ENCODE measurements at regions not wholly inside any gene's neighbourhood (a gene's known extent, or its start where the extent isn't known, plus 50 kb on each side); places are given as distances from the start of the nearest gene placed in this dataset.
"Not testable (repeated sequence)": the region's sequence is repeated elsewhere in the genome, so short reads cannot be mapped to it uniquely, and the experiment has no call there.

GRCh38 chr13:22955147-22955546 lies 225.6 kb upstream of the SGCG start:
- not testable (repeated sequence) for DNase-seq (ENCODE audit: low spot score); FAIRE-seq

- DNase-seq (ENCODE audit: low spot score) = not testable (repeated sequence)
Observed at GRCh38 chr13:22956456-22957115, 224.2 kb upstream of the SGCG start.

DNA sequence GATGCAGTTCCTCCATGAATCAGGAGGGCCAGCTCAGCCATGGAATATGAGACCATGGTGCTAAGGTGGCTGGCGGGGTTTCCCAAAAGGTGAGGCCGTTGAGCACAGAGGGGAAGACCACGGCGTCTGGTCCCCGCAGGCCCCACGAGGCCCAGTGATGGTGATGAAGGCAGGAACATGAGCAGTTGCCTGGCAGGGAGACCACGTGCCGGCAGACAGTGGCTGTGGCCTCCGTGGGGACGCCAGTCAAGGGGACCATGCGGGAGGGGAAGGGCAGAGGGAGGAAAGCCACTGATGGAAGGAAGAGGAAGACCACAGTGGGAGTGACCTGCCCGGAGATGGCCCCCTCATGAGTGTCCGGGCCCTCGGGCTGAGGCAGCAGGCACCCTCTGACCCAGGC lies 220.9 kb upstream of the SGCG start:
- DNase-seq (ENCODE audit: low spot score); FAIRE-seq: not testable (repeated sequence)

More at GRCh38 chr13:22956456-22957115, 224.2 kb upstream of the SGCG start:
- not testable (repeated sequence) for FAIRE-seq

- FAIRE-seq (no peak), DNase-seq (ENCODE audit: low spot score) (no peak)
Observed at GRCh38 chr13:22960827-22961226, 220.0 kb upstream of the SGCG start.

GRCh38 chr13:22961342-22961741 lies 219.4 kb upstream of the SGCG start:
- FAIRE-seq; DNase-seq (ENCODE audit: low spot score): not testable (repeated sequence)

DNA sequence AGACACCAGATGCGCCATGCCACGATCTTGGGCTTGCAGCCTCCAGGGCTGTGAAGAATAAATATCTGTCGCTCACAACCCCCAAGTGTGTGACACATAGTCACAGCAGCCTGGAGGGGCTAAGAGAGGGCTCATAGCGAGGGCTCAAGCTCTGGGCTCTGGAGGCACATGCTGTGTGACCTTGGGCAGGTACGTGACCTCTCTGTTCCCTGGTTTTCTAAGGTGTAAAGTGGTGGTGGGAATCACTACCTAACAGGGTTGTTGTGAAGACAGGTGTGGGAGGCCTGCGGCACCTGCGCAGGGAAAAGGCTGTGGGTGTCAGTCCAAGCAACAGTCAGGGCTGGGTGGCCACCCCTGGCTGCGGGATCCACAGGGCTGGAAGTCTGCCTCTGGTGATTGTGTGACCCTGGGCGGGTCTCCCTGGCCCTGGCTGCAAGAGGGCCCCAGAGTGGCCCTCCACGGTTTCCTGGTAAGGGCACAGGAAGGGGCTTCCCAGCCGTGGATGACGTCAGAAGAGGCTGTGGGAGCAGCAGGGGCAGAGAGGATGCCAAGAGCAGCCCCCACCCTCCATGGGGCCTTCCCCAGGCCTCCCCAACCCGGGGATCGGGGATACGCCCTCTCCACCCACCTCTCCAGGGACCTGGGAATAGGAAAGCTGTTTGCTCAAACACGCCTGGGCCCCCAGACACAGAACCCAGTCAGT lies 218.8 kb upstream of the SGCG start:
- DNase-seq (ENCODE audit: low spot score) (no peak), FAIRE-seq (no peak)

DNA sequence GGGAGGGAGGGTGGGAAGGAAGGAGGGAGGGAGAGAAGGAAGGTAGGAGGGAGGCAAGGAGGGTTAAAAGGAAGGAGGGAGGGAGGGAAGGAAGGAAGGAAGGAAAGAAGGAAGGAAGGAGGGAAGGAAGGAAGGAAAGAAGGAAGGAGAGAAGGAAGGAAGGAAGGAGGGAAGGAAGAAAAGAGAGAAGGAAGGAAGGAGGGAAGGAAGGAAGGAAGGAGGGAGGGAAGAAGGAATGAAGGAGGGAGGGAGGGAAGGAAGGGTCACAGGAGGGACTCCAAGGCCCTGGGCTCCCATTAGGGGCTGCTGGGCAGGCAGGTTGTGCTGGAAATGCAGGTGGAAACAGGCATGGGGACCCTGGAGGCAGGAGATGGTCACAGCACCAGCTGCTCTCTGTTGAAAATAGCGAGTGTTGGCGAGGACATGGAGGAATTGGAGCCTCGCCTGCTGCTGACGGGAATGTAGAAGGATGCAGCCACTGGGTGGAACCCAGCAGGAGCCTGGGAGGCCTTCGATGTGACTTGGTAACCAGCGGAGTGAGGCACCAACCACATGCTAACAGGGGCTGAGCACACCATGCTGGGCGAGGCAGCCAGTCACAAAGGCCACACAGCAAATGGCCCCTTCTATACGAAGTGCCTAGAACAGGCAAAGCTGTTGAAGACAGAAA lies 217.3 kb upstream of the SGCG start:
- not testable (repeated sequence) for DNase-seq (ENCODE audit: low spot score); FAIRE-seq

GRCh38 chr13:22964245-22964966 lies 216.4 kb upstream of the SGCG start:
- DNase-seq (ENCODE audit: low spot score) (no peak), FAIRE-seq (no peak)

DNA sequence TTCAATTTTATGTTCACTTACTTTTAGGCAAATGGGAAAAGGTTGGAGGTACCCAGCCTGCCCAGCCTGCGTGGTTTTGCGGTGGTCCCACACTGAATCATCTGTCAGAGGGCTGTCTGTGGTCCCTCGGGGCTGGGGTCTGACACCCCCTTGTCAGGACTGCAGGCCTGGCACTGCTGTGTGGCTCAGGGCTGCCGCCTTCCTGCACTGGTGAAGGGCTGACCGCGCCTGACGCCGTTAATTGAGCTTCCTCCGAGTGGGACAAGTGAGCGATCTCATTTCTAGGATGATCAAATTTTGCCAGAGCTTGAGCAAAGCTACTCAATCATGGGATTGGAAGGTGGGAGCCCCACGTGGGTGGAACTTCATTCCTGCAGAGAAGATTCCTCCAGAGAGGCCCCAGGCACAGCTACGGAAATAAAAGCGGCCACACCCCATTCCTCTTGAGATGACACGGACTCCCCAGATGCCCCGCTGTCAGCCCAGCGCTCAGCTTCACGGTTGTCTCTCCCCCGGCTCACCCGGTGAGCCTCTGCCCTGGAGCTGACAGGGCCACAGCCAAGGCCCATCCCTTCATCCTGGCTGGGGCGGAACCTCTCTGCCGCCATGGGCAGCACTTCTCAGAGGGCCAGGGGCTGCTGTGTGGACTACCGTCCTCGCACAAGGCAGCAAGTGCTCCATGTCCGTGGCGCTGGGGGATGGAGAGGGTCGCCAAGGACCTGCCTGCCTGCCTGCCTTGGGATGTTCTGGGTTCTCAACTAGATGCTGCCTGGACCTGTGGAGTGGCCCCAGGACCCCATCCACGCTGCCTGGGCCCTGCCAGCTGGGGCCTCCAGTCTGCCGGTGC lies 215.5 kb upstream of the SGCG start:
- DNase-seq (ENCODE audit: low spot score); FAIRE-seq: not testable (repeated sequence)

GRCh38 chr13:22965858-22966239 lies 214.9 kb upstream of the SGCG start:
- DNase-seq (ENCODE audit: low spot score); FAIRE-seq: not testable (repeated sequence)

DNA sequence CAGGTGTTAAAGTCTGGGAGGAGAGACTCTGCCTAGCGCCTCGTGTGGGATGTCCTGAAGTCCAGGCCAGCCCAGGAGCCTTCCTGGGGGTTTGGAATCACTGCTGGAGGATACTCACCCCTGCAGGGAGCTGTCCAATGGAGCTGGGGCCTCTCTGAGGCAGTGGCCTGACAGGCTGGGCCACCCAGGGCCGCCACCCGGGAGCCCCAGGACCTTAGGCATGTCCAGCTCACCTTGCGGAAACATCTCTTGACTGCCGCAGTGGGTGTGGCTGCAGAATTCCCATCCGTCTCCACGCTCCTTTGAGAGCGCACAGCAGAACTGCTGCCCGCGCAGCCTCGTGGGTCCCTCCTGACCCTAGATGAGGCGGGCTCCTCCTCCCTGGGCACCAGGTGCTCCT lies 214.0 kb upstream of the SGCG start:
- FAIRE-seq = not testable (repeated sequence)

GRCh38 chr13:22967669-22968068 lies 213.1 kb upstream of the SGCG start:
- DNase-seq (ENCODE audit: low spot score) (no peak), FAIRE-seq (no peak)

More for the DNA sequence above, 214.0 kb upstream of the SGCG start:
- DNase-seq (ENCODE audit: low spot score) = not testable (repeated sequence)

DNA sequence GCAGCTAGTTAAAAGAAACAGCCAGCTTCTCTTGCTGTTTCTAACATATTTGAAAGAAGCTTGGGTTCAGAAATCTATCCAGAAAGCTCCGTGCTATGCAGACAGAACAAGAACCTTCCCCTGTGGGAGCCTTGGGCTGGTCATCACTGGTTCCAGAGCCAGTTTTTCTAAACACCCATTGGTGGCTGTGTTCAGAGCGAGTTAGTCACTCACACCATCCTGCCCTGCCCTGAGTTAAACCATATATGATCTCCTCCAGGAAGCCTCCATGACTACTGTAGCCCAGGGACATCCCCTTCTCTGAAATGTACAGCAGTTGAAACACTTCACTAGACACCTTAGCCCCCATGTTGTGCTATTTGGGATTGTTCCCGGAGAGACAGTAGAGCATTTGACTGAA lies 200.8 kb upstream of the SGCG start:
- DNase-seq (ENCODE audit: low spot score) (no peak), FAIRE-seq (no peak)

GRCh38 chr13:22980936-22981335 lies 199.8 kb upstream of the SGCG start:
- DNase-seq (ENCODE audit: low spot score) (no peak), FAIRE-seq (no peak)

GRCh38 chr13:22993148-22993547 lies 187.6 kb upstream of the SGCG start:
- FAIRE-seq = no peak
- no peak for DNase-seq (ENCODE audit: low spot score)

- FAIRE-seq = no peak
- DNase-seq (ENCODE audit: low spot score) = no peak
Observed at GRCh38 chr13:23003446-23003845, 177.3 kb upstream of the SGCG start.

- DNase-seq (ENCODE audit: low spot score) (no peak), FAIRE-seq (no peak)
Observed at GRCh38 chr13:23007426-23007825, 173.4 kb upstream of the SGCG start.

GRCh38 chr13:23018143-23018542 lies 162.6 kb upstream of the SGCG start:
- DNase-seq (ENCODE audit: low spot score) = no peak
- FAIRE-seq = no peak

DNA sequence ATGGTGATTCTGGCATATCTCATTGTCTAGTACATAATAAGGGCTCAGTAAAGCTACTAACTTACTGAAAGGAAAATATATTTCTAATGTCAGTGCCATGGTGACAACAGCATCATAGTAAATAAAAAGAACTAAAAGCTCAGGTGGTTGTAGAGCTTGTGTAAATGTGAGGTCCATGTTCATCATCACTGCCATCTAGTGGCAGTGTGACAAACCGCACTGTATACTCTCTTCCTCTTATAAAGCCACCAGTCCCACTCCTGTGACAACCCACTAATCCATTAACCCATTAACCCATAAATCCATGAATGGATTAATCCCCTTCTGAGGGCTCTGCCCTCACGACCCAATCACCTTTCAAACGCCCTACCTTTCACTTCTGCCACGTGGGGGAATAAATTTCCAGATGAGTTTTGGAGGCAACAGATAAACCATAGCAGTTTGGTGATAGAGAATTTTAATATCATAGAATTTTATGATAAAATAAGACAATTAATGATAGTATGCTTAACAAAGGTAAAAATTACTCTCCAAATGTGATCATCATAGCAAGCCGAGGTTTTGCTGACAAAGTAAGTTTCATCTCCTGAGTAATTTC lies 160.4 kb upstream of the SGCG start:
- FAIRE-seq = peak; percentile 45
- DNase-seq (ENCODE audit: low spot score) = peak; percentile 47

- no peak for FAIRE-seq
- no peak for DNase-seq (ENCODE audit: low spot score)
Observed at GRCh38 chr13:23021906-23022305, 158.9 kb upstream of the SGCG start.
